Karpas-422 (cell line): ENCODE measurements at regions not wholly inside any gene's neighbourhood (a gene's known extent, or its start where the extent isn't known, plus 50 kb on each side); places are given as distances from the start of the nearest gene placed in this dataset.

ENCODE experiments used
- DNase-seq: peaks from one replicate; pipeline ENCODE4 v3.0.0-alpha.2; 2015
- H2AFZ ChIP-seq: fragments of 200-600 bp; sonication (generic); 2 replicates; pipeline ENCODE4 v1.6.1; 2014; ENCODE audit warnings: antibody characterized with exemption, low read length, mixed read lengths
- H3K27ac ChIP-seq: fragments of 200-600 bp; sonication (generic); 2 replicates; pipeline ENCODE4 v1.5.1; 2014; ENCODE audit warnings: mild to moderate bottlenecking, low read length, moderate library complexity
- H3K27me3 ChIP-seq: fragments of 200-600 bp; sonication (generic); 2 replicates; pipeline ENCODE4 v1.6.1; 2014; ENCODE audit warnings: low read length, mixed read lengths
- H3K36me3 ChIP-seq: fragments of 200-600 bp; sonication (generic); 2 replicates; pipeline ENCODE4 v1.6.1; 2014; ENCODE audit warnings: low read length, mixed read lengths; ENCODE audit not compliant: insufficient read depth
- H3K4me1 ChIP-seq: fragments of 200-600 bp; sonication (generic); 2 replicates; pipeline ENCODE4 v1.6.1; 2014; ENCODE audit warnings: mild to moderate bottlenecking, low read length, mixed read lengths
- H3K4me2 ChIP-seq: fragments of 200-600 bp; sonication (generic); 2 replicates; pipeline ENCODE4 v1.6.1; 2014; ENCODE audit warnings: low read length, low read depth, mild to moderate bottlenecking; ENCODE audit not compliant: poor library complexity, severe bottlenecking
- H3K4me3 ChIP-seq: fragments of 200-600 bp; sonication (generic); 2 replicates; pipeline ENCODE4 v1.5.1; 2014; ENCODE audit warnings: mild to moderate bottlenecking, antibody characterized with exemption, low read length, mixed read lengths
- H3K79me2 ChIP-seq: fragments of 200-600 bp; sonication (generic); 2 replicates; pipeline ENCODE4 v1.6.1; 2014; ENCODE audit warnings: mild to moderate bottlenecking, low read length, mixed read lengths
- H3K9ac ChIP-seq: fragments of 200-600 bp; sonication (generic); 2 replicates; pipeline ENCODE4 v1.6.0; 2014; ENCODE audit warnings: low read length
- H3K9me2 ChIP-seq: fragments of 200-600 bp; sonication (generic), shearing (Covaris generic); replicated peaks from 2 replicates; pipeline ENCODE4 v1.6.0; 2014; ENCODE audit warnings: mild to moderate bottlenecking, low read length, moderate library complexity; ENCODE audit not compliant: insufficient read depth
- H3K9me3 ChIP-seq: fragments of 300-700, 200-600 bp; sonication (generic); 2 replicates; pipeline ENCODE4 v1.6.1; 2014; ENCODE audit warnings: low read length, mixed read lengths
- H4K20me1 ChIP-seq: fragments of 200-600 bp; sonication (generic); 2 replicates; pipeline ENCODE4 v1.6.1; 2014; ENCODE audit warnings: mild to moderate bottlenecking, antibody characterized with exemption, low read length, low read depth; ENCODE audit not compliant: insufficient read depth

DNA sequence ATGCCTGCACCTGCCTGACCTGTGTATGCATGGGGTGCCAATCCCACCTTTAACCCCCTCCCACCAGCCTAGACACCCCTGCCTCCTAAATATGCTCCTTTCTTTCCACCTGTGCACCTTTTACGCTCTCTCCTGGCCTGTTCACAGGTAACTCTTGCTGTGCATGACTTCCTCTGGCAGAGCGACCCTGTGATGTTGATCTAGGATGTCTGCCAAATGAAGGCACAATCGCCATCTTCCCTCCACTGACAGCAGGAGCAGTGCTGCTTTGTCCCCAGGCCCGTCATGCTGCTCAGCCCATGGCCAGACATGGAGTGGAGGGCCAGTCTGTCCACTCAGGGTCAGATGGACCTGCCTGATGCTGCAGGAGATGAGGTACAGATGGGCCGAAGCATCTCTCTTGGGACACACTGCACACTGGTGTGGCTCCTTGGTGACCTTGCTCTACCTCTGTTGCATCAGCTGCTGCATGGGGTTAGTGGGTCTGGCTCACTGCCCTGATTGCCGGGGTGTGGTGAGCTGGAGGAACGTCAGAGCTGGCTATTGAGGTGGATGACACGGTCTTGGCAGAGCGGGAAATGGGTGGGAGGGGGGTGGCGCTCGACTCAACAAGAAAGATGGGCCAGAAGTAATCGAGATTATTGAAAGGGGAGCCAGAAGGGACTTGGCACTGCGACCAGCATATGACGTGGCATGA, 101.7 kb upstream of the PITX1 start:
- Histone ChIP-seq H3K27ac (no peak overlapping the region), H3K4me1 (peaks cover 42% of the 10 kb centered on the region), H3K4me2 (no peak overlapping the region), H3K4me3 (no peak overlapping the region), H3K9me3 (no peaks in the 10 kb centered on the region), H3K36me3 (no peaks in the 10 kb centered on the region), H2AFZ (no peak overlapping the region), H3K9me2 (no peaks in the 10 kb centered on the region), H3K9ac (no peak overlapping the region), H3K27me3 (no peaks in the 10 kb centered on the region), H3K79me2 (no peaks in the 10 kb centered on the region), H4K20me1 (no peaks in the 10 kb centered on the region)
- DNase-seq = no peak

DNA sequence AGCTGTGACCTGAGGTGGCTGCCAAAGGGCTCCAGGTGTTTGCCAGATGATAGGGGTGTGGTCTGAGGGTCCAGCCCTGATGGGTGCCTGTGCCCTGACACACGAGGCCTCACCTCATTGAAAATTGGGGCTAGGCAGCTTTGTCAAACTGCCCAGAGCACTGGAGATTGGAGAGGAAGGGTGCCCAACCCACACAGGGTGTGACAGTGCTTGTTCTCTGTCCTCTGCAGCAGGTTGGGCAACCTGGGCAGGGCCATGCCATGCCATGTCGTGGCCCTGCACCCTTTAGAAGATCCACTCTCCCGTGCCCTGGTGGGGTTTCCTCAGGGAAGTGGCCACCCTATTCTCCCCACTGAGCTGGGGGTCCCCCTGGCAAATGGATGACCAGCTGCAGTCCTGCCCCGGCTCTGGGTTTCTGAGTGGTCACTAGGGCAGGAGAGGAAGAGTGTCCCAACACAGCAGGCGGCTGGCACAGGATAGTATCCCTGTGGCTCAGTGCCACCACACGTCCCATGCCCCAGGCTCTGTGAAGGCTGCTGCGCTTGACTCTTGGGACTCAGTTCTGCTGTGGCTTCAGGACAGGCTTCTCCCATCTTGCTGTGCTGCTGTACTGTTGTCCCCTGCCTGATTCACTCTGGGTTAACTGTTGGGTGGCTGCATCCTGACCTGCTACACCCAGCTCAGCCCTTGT, 100.8 kb upstream of the PITX1 start:
- H3K27ac ChIP-seq = no peak overlapping the region
- no peaks in the 10 kb centered on the region for H3K36me3 ChIP-seq
- DNase-seq = no peak
- no peaks in the 10 kb centered on the region for H3K79me2 ChIP-seq
- H4K20me1 ChIP-seq = no peaks in the 10 kb centered on the region
- no peak overlapping the region for H2AFZ ChIP-seq
- no peaks in the 10 kb centered on the region for H3K9me2 ChIP-seq
- H3K27me3 ChIP-seq = no peaks in the 10 kb centered on the region
- no peak overlapping the region for H3K9ac ChIP-seq
- H3K9me3 ChIP-seq = no peaks in the 10 kb centered on the region
- H3K4me1 ChIP-seq = peaks cover 42% of the 10 kb centered on the region
- H3K4me3 ChIP-seq = no peak overlapping the region
- no peak overlapping the region for H3K4me2 ChIP-seq

DNA sequence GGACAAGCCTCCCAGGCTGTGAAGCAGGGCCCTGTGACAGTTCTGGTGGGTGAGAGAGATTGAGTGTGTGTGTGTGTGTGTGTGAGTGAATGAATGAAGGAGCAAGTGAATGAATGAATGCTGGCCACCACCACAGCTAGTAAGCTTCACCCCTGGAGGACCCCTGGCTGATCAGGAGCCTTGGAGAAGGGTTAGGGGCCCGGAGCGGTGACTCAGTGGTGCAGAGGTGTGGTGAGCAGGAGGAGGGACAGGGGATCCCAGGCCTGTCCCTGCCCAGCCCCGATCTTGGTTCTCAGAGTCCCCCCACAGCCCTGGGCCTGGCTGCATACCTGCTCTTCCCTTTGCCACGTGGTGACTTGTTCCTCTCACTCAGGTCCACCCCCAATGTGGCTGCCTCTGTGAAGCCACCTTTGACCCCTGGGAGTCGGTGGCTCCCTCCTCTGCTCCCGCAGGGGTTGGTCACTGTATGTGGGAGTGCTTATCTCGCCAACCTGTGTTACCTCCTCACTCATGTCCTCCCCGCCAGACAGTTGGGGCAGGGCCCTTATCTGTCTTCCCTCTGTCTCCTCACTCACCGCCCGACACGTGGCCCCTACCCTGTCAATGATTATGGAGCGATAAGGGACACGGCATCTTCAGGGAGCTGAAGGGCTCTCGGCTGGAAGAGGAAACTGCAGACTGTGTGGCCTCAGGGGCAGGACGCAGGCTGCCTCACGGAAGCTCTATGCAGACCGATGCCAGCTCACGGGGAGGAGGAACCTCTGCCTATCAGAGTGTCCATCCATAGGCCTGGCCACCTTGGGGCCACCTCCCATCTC, 99.9 kb upstream of the PITX1 start:
- Histone ChIP-seq H3K9ac (no peak overlapping the region), H3K79me2 (no peaks in the 10 kb centered on the region), H3K36me3 (no peaks in the 10 kb centered on the region), H4K20me1 (no peaks in the 10 kb centered on the region), H3K9me2 (no peaks in the 10 kb centered on the region), H3K4me1 (peaks cover 42% of the 10 kb centered on the region), H3K27ac (no peak overlapping the region), H2AFZ (no peak overlapping the region), H3K4me2 (no peak overlapping the region), H3K9me3 (no peaks in the 10 kb centered on the region), H3K27me3 (no peaks in the 10 kb centered on the region), H3K4me3 (no peak overlapping the region)
- no peak for DNase-seq

DNA sequence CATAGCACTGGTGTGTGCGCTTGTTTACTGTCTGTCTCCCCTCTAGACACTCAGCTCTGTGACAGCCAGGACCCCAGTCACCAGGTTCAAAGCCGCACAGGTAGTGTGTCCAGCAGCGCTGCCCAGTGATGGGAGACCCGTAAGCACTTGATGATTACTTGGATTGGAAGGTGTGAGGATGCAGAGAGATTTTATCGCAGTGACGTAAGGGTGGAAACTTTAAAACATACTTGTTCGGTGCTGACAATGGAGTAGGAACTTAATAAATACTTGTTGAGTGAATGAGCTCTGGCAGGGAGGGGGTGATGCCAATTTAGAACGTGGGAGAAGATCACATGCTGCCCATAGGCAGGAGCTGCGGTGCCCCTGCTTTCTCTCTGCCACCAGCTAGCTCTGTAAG, 99.2 kb upstream of the PITX1 start:
- Histone ChIP-seq H4K20me1 (no peaks in the 10 kb centered on the region), H3K9me2 (no peaks in the 10 kb centered on the region), H3K4me1 (peaks cover 45% of the 10 kb centered on the region), H3K27ac (no peak overlapping the region), H3K9me3 (no peaks in the 10 kb centered on the region), H3K27me3 (no peaks in the 10 kb centered on the region), H3K36me3 (no peaks in the 10 kb centered on the region), H2AFZ (no peak overlapping the region), H3K4me3 (no peak overlapping the region), H3K79me2 (no peaks in the 10 kb centered on the region), H3K4me2 (no peak overlapping the region), H3K9ac (no peak overlapping the region)
- DNase-seq = no peak

DNA sequence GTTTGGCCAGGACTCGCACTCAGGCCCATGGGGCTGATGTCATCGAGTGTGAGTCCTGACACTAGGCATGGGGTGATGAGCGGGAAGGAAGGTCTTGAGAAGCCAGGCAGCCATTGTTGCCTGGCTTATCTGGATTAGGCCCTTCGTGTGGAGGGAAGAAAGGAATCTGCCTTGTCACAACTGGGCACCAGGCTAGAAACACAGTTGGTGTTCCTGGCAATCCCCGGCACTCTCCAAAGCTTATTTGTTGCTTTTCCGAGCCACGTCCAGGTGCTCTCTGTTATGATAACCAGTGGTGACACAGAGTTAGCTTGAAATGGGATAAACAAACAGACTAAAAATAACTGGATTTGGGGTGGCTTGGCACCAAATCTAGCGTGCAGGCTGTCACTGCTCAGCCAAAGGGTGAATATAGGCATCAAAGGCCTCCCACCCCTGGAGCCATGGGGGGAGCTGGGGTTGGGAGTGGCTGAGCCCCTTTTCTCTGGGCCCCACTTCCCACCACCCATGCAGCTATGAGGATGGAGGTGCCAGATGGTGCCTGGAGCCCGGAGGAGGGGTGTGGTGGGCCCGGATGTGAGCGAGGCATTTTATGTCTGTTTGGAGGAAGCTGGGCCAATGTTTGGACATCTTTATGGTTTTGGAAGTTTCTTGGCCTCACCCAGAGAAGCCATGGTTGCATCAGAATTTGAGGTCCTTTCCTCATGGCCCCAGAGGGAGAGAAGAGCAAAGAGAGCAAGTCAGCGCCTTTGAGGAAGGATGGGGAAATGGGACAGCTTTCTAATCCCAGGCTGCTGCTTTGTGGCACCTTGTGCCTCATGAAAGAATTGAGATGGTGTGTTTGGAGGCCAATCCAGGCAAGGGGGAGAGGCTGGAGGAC, 98.0 kb upstream of the PITX1 start:
- Histone ChIP-seq H3K27me3 (no peaks in the 10 kb centered on the region), H3K79me2 (no peaks in the 10 kb centered on the region), H3K4me1 (peaks cover 56% of the 10 kb centered on the region), H3K4me2 (no peak overlapping the region), H2AFZ (no peak overlapping the region), H3K36me3 (no peaks in the 10 kb centered on the region), H4K20me1 (no peaks in the 10 kb centered on the region), H3K9me2 (no peaks in the 10 kb centered on the region), H3K4me3 (no peak overlapping the region), H3K9me3 (no peaks in the 10 kb centered on the region), H3K27ac (no peak overlapping the region), H3K9ac (no peak overlapping the region)
- no peak for DNase-seq

DNA sequence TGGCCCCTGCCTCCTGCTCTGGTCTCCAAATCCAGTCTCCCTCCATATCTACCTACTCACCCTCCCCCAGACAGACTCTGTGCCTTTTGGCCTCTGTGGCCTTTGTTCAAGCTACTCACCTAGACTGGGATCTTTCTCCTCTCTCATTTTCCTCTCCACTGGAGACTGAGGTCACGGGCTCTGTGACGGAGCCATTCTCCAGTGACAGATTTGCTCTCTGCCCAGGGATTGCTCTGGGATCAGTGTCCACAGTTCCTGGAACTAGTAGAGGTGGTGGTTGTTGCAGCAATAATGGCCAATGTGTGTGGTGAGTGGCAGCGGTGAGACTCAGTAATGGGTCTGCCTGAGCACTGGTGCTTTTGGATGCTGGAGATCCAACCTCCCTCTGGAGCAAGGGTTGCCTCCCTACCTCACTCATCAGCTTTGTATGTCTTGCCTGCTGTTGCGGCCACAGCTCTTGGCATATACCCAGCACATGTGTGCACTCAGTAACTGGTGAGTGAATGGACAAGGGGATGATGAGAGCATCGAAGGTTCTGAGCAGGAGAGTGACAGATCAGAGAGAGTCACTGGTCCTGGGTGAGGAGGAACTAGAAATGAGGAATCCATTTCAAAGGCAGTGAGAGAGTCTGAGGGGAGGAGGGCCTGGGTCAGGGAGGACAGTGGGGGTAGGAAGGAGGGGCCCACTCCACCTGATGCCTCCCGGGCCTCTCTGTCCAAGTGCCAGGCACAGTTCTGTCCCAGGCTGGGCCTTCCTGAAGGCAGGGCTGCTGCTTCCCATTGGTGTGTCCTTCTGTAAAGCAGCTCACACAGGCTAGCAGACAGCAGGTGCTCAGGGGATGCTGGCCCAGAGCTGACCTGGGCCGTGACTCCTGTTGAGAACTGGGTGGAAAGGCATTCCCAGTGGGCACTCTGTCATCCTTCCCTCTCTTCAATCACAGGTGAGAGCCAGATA, 96.5 kb upstream of the PITX1 start:
- DNase-seq = peak; percentile 65
- no peaks in the 10 kb centered on the region for H4K20me1 ChIP-seq
- H2AFZ ChIP-seq = no peak overlapping the region
- peak overlapping the region; percentile 79 for H3K9ac ChIP-seq
- H3K27ac ChIP-seq = peak overlapping the region; percentile 98
- peak overlapping the region; percentile 52; the same call in 1 of the 2 replicates for H3K4me3 ChIP-seq
- no peaks in the 10 kb centered on the region for H3K79me2 ChIP-seq
- H3K9me3 ChIP-seq = no peaks in the 10 kb centered on the region
- peak overlapping the region; percentile 74 for H3K4me2 ChIP-seq
- no peaks in the 10 kb centered on the region for H3K9me2 ChIP-seq
- H3K27me3 ChIP-seq = no peaks in the 10 kb centered on the region
- H3K36me3 ChIP-seq = no peaks in the 10 kb centered on the region
- H3K4me1 ChIP-seq = peaks cover 63% of the 10 kb centered on the region

DNA sequence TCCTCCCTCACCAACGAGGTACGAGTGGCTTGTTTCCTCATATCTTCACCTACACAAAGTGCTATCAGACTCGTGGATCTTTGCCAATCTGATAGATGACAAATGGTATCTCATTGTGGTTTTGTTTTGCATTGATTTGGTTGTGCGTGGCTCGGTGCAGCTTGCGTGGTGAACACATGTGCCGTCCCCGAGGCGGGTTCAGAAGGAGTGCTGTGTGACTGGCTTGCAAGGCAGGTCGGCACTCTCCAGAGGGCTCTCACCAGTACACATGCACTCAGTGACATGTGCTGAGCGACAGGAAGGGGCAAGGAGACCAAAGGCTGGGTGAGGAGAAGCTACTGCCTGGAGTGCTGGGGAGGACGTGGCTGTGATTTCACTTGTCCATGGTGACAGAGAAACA, 95.3 kb upstream of the PITX1 start:
- H3K27me3 ChIP-seq = no peaks in the 10 kb centered on the region
- H3K4me1 ChIP-seq = peaks cover 72% of the 10 kb centered on the region
- no peak overlapping the region for H2AFZ ChIP-seq
- peak overlapping the region; percentile 79 for H3K9ac ChIP-seq
- no peaks in the 10 kb centered on the region for H3K9me3 ChIP-seq
- no peaks in the 10 kb centered on the region for H3K79me2 ChIP-seq
- no peaks in the 10 kb centered on the region for H3K36me3 ChIP-seq
- H3K9me2 ChIP-seq = no peaks in the 10 kb centered on the region
- peak overlapping the region; percentile 52; the same call in 1 of the 2 replicates for H3K4me3 ChIP-seq
- no peaks in the 10 kb centered on the region for H4K20me1 ChIP-seq
- peak; percentile 97 for DNase-seq
- peak overlapping the region; percentile 74 for H3K4me2 ChIP-seq
- H3K27ac ChIP-seq = peak overlapping the region; percentile 98
